GM23338 (cell line): ENCODE measurements at regions not wholly inside any gene's neighbourhood (a gene's known extent, or its start where the extent isn't known, plus 50 kb on each side); places are given as distances from the start of the nearest gene placed in this dataset.
"Not testable (repeated sequence)": the region's sequence is repeated elsewhere in the genome, so short reads cannot be mapped to it uniquely, and the experiment has no call there.

ENCODE experiments used
- ATAC-seq: fragments of 200-7000 bp; cut with Tn5 transposase; 3 replicates; pipeline ENCODE4 v1.9.1; 2020
- DNase-seq: peaks from one replicate; pipeline ENCODE4 v3.0.0-alpha.2; 2015; ENCODE audit warnings: low spot score
- H2AFZ ChIP-seq: fragments of 200-600 bp; sonication (generic); 2 replicates; pipeline ENCODE4 v1.8.0; 2016; ENCODE audit warnings: antibody characterized with exemption, mild to moderate bottlenecking, moderate library complexity
- H3F3A ChIP-seq: fragments of 200-600 bp; sonication (generic); replicated peaks from 2 replicates; pipeline ENCODE4 v1.8.0; 2017; ENCODE audit warnings: antibody characterized with exemption, mixed run types, low read depth
- H3K27ac ChIP-seq: fragments of 200-600 bp; sonication (generic); 2 replicates; pipeline ENCODE4 v1.6.1; 2016; ENCODE audit warnings: low read depth
- H3K27me3 ChIP-seq: fragments of 200-600 bp; sonication (generic); 2 replicates; pipeline ENCODE4 v1.8.0; 2016; ENCODE audit warnings: mild to moderate bottlenecking, mixed run types, moderate library complexity; ENCODE audit not compliant: insufficient read depth
- H3K36me3 ChIP-seq: fragments of 200-600 bp; sonication (generic); 2 replicates; pipeline ENCODE4 v1.8.0; 2016; ENCODE audit warnings: mild to moderate bottlenecking; ENCODE audit not compliant: insufficient read depth
- H3K4me1 ChIP-seq: fragments of 200-600 bp; sonication (generic); 2 replicates; pipeline ENCODE4 v1.8.0; 2016; ENCODE audit warnings: mild to moderate bottlenecking, moderate library complexity; ENCODE audit not compliant: insufficient read depth
- H3K4me2 ChIP-seq: fragments of 200-600 bp; sonication (generic); 2 replicates; pipeline ENCODE4 v1.7.1; 2017; ENCODE audit warnings: mixed run types
- H3K4me3 ChIP-seq: fragments of 200-600 bp; sonication (generic); 2 replicates; pipeline ENCODE4 v1.6.1; 2016; ENCODE audit warnings: mixed run types
- H3K79me2 ChIP-seq: fragments of 200-600 bp; sonication (generic); replicated peaks from 2 replicates; pipeline ENCODE4 v1.8.0; 2017; ENCODE audit warnings: mild to moderate bottlenecking; ENCODE audit not compliant: insufficient read depth
- H3K9me2 ChIP-seq: fragments of 200-600 bp; sonication (generic); 2 replicates; pipeline ENCODE4 v1.8.0; 2017; ENCODE audit not compliant: insufficient read depth
- H4K20me1 ChIP-seq: fragments of 200-600 bp; sonication (generic); replicated peaks from 2 replicates; pipeline ENCODE4 v1.8.0; 2017; ENCODE audit warnings: mild to moderate bottlenecking; ENCODE audit not compliant: insufficient read depth
- H3K27ac Mint-ChIP-seq: 2 replicates; pipeline ENCODE4 v1.8.0; 2020; ENCODE audit warnings: inconsistent platforms, mild to moderate bottlenecking, moderate library complexity, mixed read lengths
- H3K27me3 Mint-ChIP-seq: 3 replicates; pipeline ENCODE4 v1.8.0; 2022; ENCODE audit warnings: low read depth, mild to moderate bottlenecking, moderate library complexity, mixed read lengths, inconsistent platforms; ENCODE audit not compliant: insufficient read depth, poor library complexity
- H3K36me3 Mint-ChIP-seq: 3 replicates; pipeline ENCODE4 v1.8.0; 2021; ENCODE audit warnings: low read depth, mild to moderate bottlenecking, inconsistent platforms, moderate library complexity, mixed read lengths
- H3K4me1 Mint-ChIP-seq: 3 replicates; pipeline ENCODE4 v1.8.0; 2020; ENCODE audit warnings: mild to moderate bottlenecking, inconsistent platforms, mixed read lengths
- H3K4me3 Mint-ChIP-seq: 3 replicates; pipeline ENCODE4 v1.8.0; 2021; ENCODE audit warnings: moderate library complexity, mild to moderate bottlenecking, inconsistent platforms, mixed read lengths
- H3K9me3 Mint-ChIP-seq: 3 replicates; pipeline ENCODE4 v1.8.0; 2020; ENCODE audit warnings: moderate library complexity, mild to moderate bottlenecking, inconsistent platforms, mixed read lengths
- EZH2 ChIP-seq: fragments of 200-600 bp; sonication (generic); IDR thresholded peaks from one replicate; pipeline ENCODE4 v1.8.0; 2017; ENCODE audit warnings: antibody characterized with exemption, mild to moderate bottlenecking, low read depth; ENCODE audit not compliant: unreplicated experiment
- EZH2phosphoT487 ChIP-seq: fragments of 200-600 bp; sonication (generic); IDR thresholded peaks from one replicate; pipeline ENCODE4 v1.8.1; 2018; ENCODE audit warnings: antibody characterized with exemption; ENCODE audit not compliant: unreplicated experiment
- JUNB ChIP-seq: IDR thresholded peaks from one replicate; pipeline ENCODE4 v1.6.1; 2016; ENCODE audit warnings: antibody characterized with exemption; ENCODE audit not compliant: unreplicated experiment
- REST ChIP-seq: IDR thresholded peaks from one replicate; pipeline ENCODE4 v1.6.1; 2018; ENCODE audit warnings: antibody characterized with exemption; ENCODE audit not compliant: unreplicated experiment
- STAT1 ChIP-seq: IDR thresholded peaks from one replicate; pipeline ENCODE4 v1.6.1; 2016; ENCODE audit warnings: antibody characterized with exemption; ENCODE audit not compliant: unreplicated experiment

GRCh38 chr18:14999085-14999975, 251.4 kb downstream of the ANKRD30B start:
- DNase-seq: no peak
- ATAC-seq: peak; percentile 38
- no peaks in the 10 kb centered on the region for H3K27me3 Mint-ChIP-seq
- Histone ChIP-seq H3K9me2 (no peaks in the 10 kb centered on the region), H3K27me3 (no peaks in the 10 kb centered on the region), H3K4me2 (no peak overlapping the region), H3K4me1 (no peaks in the 10 kb centered on the region), H2AFZ (no peak overlapping the region), H3K79me2 (no peaks in the 10 kb centered on the region), H3F3A (no peaks in the 10 kb centered on the region), H3K36me3 (no peaks in the 10 kb centered on the region), H3K27ac (no peak overlapping the region), H4K20me1 (no peaks in the 10 kb centered on the region), H3K4me3 (no peak overlapping the region)
- no peak overlapping the region for H3K27ac Mint-ChIP-seq
- peaks cover 3% of the 10 kb centered on the region; the same call in 2 of the 3 replicates for H3K36me3 Mint-ChIP-seq
- TF ChIP-seq EZH2phosphoT487 (no peak), JUNB (no peak), EZH2 (no peak), REST (no peak), STAT1 (no peak)
- no peaks in the 10 kb centered on the region for H3K4me1 Mint-ChIP-seq
- peak overlapping the region; percentile 42; the same call in 1 of the 3 replicates for H3K4me3 Mint-ChIP-seq
- peaks cover 38% of the 10 kb centered on the region for H3K9me3 Mint-ChIP-seq

GRCh38 chr18:15000119-15001037, 252.4 kb downstream of the ANKRD30B start:
- not testable (repeated sequence) for H3K27ac ChIP-seq, H3K9me2 ChIP-seq, H3K79me2 ChIP-seq, H3K4me1 ChIP-seq, H3K4me2 ChIP-seq, H3F3A ChIP-seq, H2AFZ ChIP-seq, H3K36me3 ChIP-seq, H3K27me3 Mint-ChIP-seq, H3K4me3 ChIP-seq, H3K27ac Mint-ChIP-seq, H3K27me3 ChIP-seq, H3K36me3 Mint-ChIP-seq, H4K20me1 ChIP-seq, H3K4me1 Mint-ChIP-seq, DNase-seq
- H3K9me3 Mint-ChIP-seq: peaks cover 38% of the 10 kb centered on the region
- peak overlapping the region; percentile 34; the same call in 2 of the 3 replicates for H3K4me3 Mint-ChIP-seq
- peak; percentile 42 for ATAC-seq

GRCh38 chr18:15001038-15001794, 253.2 kb downstream of the ANKRD30B start:
- not testable (repeated sequence) for H3F3A ChIP-seq, DNase-seq, H3K9me2 ChIP-seq, H3K4me1 Mint-ChIP-seq, H3K4me3 Mint-ChIP-seq, H3K36me3 ChIP-seq, H2AFZ ChIP-seq, H3K27ac ChIP-seq, H3K36me3 Mint-ChIP-seq, H3K4me1 ChIP-seq, H3K4me2 ChIP-seq, H4K20me1 ChIP-seq, ATAC-seq, H3K79me2 ChIP-seq, H3K27me3 Mint-ChIP-seq, H3K27me3 ChIP-seq, H3K27ac Mint-ChIP-seq, H3K4me3 ChIP-seq
- H3K9me3 Mint-ChIP-seq: peaks cover 36% of the 10 kb centered on the region

GRCh38 chr18:15001795-15002107, 253.8 kb downstream of the ANKRD30B start:
- H3K27me3 ChIP-seq, H3K36me3 ChIP-seq, H3K9me2 ChIP-seq, H3K4me1 ChIP-seq, H3K4me3 ChIP-seq, H2AFZ ChIP-seq, H3K36me3 Mint-ChIP-seq, H4K20me1 ChIP-seq, H3K4me3 Mint-ChIP-seq, H3F3A ChIP-seq, H3K27me3 Mint-ChIP-seq, H3K4me1 Mint-ChIP-seq, H3K4me2 ChIP-seq, H3K27ac ChIP-seq, H3K79me2 ChIP-seq, H3K27ac Mint-ChIP-seq, DNase-seq: not testable (repeated sequence)
- ATAC-seq: peak; percentile 47
- H3K9me3 Mint-ChIP-seq: peaks cover 36% of the 10 kb centered on the region
